Liver (tissue), 8 donors: ENCODE measurements at regions not wholly inside any gene's neighbourhood (a gene's known extent, or its start where the extent isn't known, plus 50 kb on each side); places are given as distances from the start of the nearest gene placed in this dataset.

Experiments used
- DNase-seq: peaks from one replicate; pipeline ENCODE4 v3.0.0-alpha.2; 2017; ENCODE audit warnings: low spot score
- H3K27ac ChIP-seq, 2 donors: one replicate each; pipeline ENCODE4 v1.7.0; 2013; ENCODE audit warnings: inconsistent platforms in 2 of 2, low read length in 2 of 2, control low read depth in 1 of 2, low read depth in 1 of 2, mild to moderate bottlenecking in 1 of 2
- H3K27me3 ChIP-seq, 4 donors: one replicate each; pipeline versions ENCODE4 v1.6.1 to v1.7.0; 2013; ENCODE audit warnings: low read length in 3 of 4, inconsistent platforms in 1 of 4, mild to moderate bottlenecking in 1 of 4, moderate library complexity in 1 of 4; ENCODE audit not compliant: control insufficient read depth in 4 of 4, insufficient read depth in 4 of 4
- H3K36me3 ChIP-seq, 4 donors: one replicate each; pipeline versions ENCODE4 v1.6.1 to v1.7.0; 2013; ENCODE audit warnings: low read length in 3 of 4, mild to moderate bottlenecking in 3 of 4, low read depth in 1 of 4, moderate library complexity in 1 of 4; ENCODE audit not compliant: control insufficient read depth in 4 of 4, insufficient read depth in 3 of 4
- H3K4me1 ChIP-seq, 4 donors: one replicate each; pipeline versions ENCODE4 v1.6.1 to v1.7.0; 2013; ENCODE audit warnings: low read length in 3 of 4, mild to moderate bottlenecking in 3 of 4, moderate library complexity in 1 of 4; ENCODE audit not compliant: control insufficient read depth in 4 of 4, insufficient read depth in 4 of 4
- H3K4me3 ChIP-seq, 3 donors: one replicate each; pipeline versions ENCODE4 v1.6.1 to v1.7.0; 2013; ENCODE audit warnings: low read length in 3 of 3, control low read depth in 1 of 3, low read depth in 1 of 3, mild to moderate bottlenecking in 1 of 3
- H3K9ac ChIP-seq, 2 donors: one replicate each; pipeline ENCODE4 v1.7.0; 2013; ENCODE audit warnings: low read length in 2 of 2, mild to moderate bottlenecking in 2 of 2, moderate library complexity in 2 of 2, control low read depth in 1 of 2, low read depth in 1 of 2
- H3K9me3 ChIP-seq, 4 donors: one replicate each; pipeline versions ENCODE4 v1.6.1 to v1.7.0; 2013; ENCODE audit warnings: low read length in 3 of 4; ENCODE audit not compliant: control insufficient read depth in 4 of 4
- EGR1 ChIP-seq, 2 donors: IDR thresholded peaks; 2 replicates each; pipeline ENCODE4 v1.6.1; 2016 to 2018; ENCODE audit warnings: antibody characterized with exemption in 2 of 2, low read depth in 2 of 2
- FOXA1 ChIP-seq: IDR thresholded peaks from 2 replicates; pipeline ENCODE4 v1.6.1; 2016; ENCODE audit warnings: antibody characterized with exemption
- FOXA2 ChIP-seq: IDR thresholded peaks from 2 replicates; pipeline ENCODE4 v1.6.1; 2016; ENCODE audit warnings: antibody characterized with exemption
- GABPA ChIP-seq, 2 donors: IDR thresholded peaks in 1 of 2; conservative IDR thresholded peaks in 1 of 2; 2 replicates each; pipeline ENCODE4 v1.6.1; 2016; ENCODE audit warnings: antibody characterized with exemption in 2 of 2, mild to moderate bottlenecking in 1 of 2, moderate library complexity in 1 of 2
- HNF4A ChIP-seq, 2 donors: conservative IDR thresholded peaks; 2 replicates each; pipeline ENCODE4 v1.6.1; 2016; ENCODE audit warnings: antibody characterized with exemption in 2 of 2, mild to moderate bottlenecking in 2 of 2
- HNF4G ChIP-seq: IDR thresholded peaks from 2 replicates; pipeline ENCODE4 v1.6.1; 2016; ENCODE audit warnings: antibody characterized with exemption
- JUND ChIP-seq, 2 donors: IDR thresholded peaks; 2 replicates each; pipeline ENCODE4 v1.6.1; 2016; ENCODE audit warnings: antibody characterized with exemption in 2 of 2
- NR2F2 ChIP-seq: IDR thresholded peaks from 2 replicates; pipeline ENCODE4 v1.6.1; 2016; ENCODE audit warnings: antibody characterized with exemption
- RAD21 ChIP-seq, 2 donors: IDR thresholded peaks; 2 replicates each; pipeline ENCODE4 v1.6.1; 2016; ENCODE audit warnings: antibody characterized with exemption in 2 of 2, mild to moderate bottlenecking in 2 of 2
- RXRA ChIP-seq, 2 donors: IDR thresholded peaks; 2 replicates each; pipeline ENCODE4 v1.6.1; 2017 to 2018; ENCODE audit warnings: antibody characterized with exemption in 2 of 2, mild to moderate bottlenecking in 1 of 2
- SP1 ChIP-seq: IDR thresholded peaks from 2 replicates; pipeline ENCODE4 v1.6.1; 2018; ENCODE audit warnings: antibody characterized with exemption, mild to moderate bottlenecking
- TAF1 ChIP-seq: conservative IDR thresholded peaks from 2 replicates; pipeline ENCODE4 v1.6.1; 2016; ENCODE audit warnings: antibody characterized with exemption, mild to moderate bottlenecking
- YY1 ChIP-seq: IDR thresholded peaks from 2 replicates; pipeline ENCODE4 v1.6.1; 2016; ENCODE audit warnings: antibody characterized with exemption, mild to moderate bottlenecking
- WGBS: extraction: QIAGEN DNeasy Blood & Tissue Kit; methylation state at CpG from one replicate; pipeline ENCODE4 v1.1.7; 2013; 5-methylcytosine and 5-hydroxymethylcytosine counted together
- TF ChIP-seq, protein P1 (sequence below): IDR thresholded peaks from 2 replicates; pipeline ENCODE4 v1.6.1; 2016; ENCODE audit warnings: antibody characterized with exemption
- TF ChIP-seq, protein P2 (sequence below): IDR thresholded peaks from 2 replicates; pipeline ENCODE4 v1.6.1; 2016; ENCODE audit warnings: antibody characterized with exemption
- TF ChIP-seq, protein P3 (sequence below): IDR thresholded peaks from 2 replicates; pipeline ENCODE4 v1.6.1; 2016; ENCODE audit warnings: antibody characterized with exemption
- TF ChIP-seq, protein P4 (sequence below): fragments of 150-350 bp; IDR thresholded peaks from 2 replicates; pipeline ENCODE4 v1.5.1; 2017; ENCODE audit warnings: improper control_type of control experiment, low read depth, low read length; ENCODE audit not compliant: missing input control
- TF ChIP-seq, protein P5 (sequence below): IDR thresholded peaks from 2 replicates; pipeline ENCODE4 v1.6.1; 2016; ENCODE audit warnings: antibody characterized with exemption, mild to moderate bottlenecking
- donor health status: healthy.
- donor health status: healthy.
- donor health status: healthy.
- donor health status: healthy.
- donor health status: healthy.

DNA sequence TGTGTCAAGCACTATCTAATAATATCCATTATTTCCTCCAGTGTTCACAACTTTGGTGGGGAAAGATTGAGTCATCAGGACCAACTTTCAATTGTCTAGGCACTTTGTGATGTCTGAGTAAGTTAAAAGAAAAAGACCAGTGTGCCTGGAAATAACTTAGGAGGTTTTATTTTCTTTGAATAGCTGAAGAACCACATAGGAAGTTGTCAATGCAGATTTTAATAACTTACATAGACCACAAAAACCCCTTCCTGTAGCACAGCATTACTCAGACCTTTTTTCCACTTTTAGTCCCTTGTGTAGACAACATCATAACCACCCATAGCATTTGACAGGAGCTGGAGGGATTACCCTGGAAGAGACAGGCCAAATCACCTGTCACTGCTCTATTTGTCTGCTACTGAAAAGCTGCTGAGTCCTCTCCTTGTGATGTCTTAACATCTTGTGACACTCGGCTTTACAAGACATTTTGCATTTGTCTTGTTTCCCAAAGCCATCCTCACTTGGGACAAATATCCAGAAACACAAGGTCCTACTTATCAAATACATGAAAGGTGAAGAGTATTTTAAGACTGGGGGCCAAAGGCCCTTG is 241.5 kb upstream of the PTER start:
- WGBS, result 48% methylated on average over 1 of the region's 1 CpG
- H3K27me3 ChIP-seq, result peaks cover 0 to 3% (median 0%) of the 10 kb centered on the region in 4 donors
- no peak overlapping the region for H3K4me3 ChIP-seq
- no peak for DNase-seq
- H3K9me3 ChIP-seq, result no peaks in the 10 kb centered on the region
- no peak overlapping the region for H3K9ac ChIP-seq
- H3K27ac ChIP-seq, result no peak overlapping the region
- H3K4me1 ChIP-seq, result no peaks in the 10 kb centered on the region
- H3K36me3 ChIP-seq, result no peaks in the 10 kb centered on the region
- TF ChIP-seq JUND (IDR thresholded peaks at IDR 0.05) (no peak), NR2F2 (no peak), FOXA1 (no peak), HNF4G (no peak), EGR1 (IDR thresholded peaks at IDR 0.05; ENCODE audit: low read depth in 2 of 2) (no peak), HNF4A (conservative IDR thresholded peaks at IDR 0.05) (no peak), TAF1 (no peak), SP1 (no peak), RXRA (IDR thresholded peaks at IDR 0.05) (no peak), YY1 (no peak), FOXA2 (no peak), GABPA (IDR thresholded peaks at IDR 0.05 in 1 of 2, conservative IDR thresholded peaks at IDR 0.05 in 1 of 2) (no peak), RAD21 (IDR thresholded peaks at IDR 0.05) (no peak)
- TF ChIP-seq, protein P1, sequence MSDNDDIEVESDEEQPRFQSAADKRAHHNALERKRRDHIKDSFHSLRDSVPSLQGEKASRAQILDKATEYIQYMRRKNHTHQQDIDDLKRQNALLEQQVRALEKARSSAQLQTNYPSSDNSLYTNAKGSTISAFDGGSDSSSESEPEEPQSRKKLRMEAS, result no peak
- TF ChIP-seq, protein P2, sequence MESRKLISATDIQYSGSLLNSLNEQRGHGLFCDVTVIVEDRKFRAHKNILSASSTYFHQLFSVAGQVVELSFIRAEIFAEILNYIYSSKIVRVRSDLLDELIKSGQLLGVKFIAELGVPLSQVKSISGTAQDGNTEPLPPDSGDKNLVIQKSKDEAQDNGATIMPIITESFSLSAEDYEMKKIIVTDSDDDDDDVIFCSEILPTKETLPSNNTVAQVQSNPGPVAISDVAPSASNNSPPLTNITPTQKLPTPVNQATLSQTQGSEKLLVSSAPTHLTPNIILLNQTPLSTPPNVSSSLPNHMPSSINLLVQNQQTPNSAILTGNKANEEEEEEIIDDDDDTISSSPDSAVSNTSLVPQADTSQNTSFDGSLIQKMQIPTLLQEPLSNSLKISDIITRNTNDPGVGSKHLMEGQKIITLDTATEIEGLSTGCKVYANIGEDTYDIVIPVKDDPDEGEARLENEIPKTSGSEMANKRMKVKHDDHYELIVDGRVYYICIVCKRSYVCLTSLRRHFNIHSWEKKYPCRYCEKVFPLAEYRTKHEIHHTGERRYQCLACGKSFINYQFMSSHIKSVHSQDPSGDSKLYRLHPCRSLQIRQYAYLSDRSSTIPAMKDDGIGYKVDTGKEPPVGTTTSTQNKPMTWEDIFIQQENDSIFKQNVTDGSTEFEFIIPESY, result no peak
- TF ChIP-seq, protein P3, sequence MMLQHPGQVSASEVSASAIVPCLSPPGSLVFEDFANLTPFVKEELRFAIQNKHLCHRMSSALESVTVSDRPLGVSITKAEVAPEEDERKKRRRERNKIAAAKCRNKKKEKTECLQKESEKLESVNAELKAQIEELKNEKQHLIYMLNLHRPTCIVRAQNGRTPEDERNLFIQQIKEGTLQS, result no peak
- TF ChIP-seq, protein P4, sequence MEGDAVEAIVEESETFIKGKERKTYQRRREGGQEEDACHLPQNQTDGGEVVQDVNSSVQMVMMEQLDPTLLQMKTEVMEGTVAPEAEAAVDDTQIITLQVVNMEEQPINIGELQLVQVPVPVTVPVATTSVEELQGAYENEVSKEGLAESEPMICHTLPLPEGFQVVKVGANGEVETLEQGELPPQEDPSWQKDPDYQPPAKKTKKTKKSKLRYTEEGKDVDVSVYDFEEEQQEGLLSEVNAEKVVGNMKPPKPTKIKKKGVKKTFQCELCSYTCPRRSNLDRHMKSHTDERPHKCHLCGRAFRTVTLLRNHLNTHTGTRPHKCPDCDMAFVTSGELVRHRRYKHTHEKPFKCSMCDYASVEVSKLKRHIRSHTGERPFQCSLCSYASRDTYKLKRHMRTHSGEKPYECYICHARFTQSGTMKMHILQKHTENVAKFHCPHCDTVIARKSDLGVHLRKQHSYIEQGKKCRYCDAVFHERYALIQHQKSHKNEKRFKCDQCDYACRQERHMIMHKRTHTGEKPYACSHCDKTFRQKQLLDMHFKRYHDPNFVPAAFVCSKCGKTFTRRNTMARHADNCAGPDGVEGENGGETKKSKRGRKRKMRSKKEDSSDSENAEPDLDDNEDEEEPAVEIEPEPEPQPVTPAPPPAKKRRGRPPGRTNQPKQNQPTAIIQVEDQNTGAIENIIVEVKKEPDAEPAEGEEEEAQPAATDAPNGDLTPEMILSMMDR, result no peak
- TF ChIP-seq, protein P5, sequence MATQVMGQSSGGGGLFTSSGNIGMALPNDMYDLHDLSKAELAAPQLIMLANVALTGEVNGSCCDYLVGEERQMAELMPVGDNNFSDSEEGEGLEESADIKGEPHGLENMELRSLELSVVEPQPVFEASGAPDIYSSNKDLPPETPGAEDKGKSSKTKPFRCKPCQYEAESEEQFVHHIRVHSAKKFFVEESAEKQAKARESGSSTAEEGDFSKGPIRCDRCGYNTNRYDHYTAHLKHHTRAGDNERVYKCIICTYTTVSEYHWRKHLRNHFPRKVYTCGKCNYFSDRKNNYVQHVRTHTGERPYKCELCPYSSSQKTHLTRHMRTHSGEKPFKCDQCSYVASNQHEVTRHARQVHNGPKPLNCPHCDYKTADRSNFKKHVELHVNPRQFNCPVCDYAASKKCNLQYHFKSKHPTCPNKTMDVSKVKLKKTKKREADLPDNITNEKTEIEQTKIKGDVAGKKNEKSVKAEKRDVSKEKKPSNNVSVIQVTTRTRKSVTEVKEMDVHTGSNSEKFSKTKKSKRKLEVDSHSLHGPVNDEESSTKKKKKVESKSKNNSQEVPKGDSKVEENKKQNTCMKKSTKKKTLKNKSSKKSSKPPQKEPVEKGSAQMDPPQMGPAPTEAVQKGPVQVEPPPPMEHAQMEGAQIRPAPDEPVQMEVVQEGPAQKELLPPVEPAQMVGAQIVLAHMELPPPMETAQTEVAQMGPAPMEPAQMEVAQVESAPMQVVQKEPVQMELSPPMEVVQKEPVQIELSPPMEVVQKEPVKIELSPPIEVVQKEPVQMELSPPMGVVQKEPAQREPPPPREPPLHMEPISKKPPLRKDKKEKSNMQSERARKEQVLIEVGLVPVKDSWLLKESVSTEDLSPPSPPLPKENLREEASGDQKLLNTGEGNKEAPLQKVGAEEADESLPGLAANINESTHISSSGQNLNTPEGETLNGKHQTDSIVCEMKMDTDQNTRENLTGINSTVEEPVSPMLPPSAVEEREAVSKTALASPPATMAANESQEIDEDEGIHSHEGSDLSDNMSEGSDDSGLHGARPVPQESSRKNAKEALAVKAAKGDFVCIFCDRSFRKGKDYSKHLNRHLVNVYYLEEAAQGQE, result no peak
